MM.1S (cell line): ENCODE measurements at regions not wholly inside any gene's neighbourhood (a gene's known extent, or its start where the extent isn't known, plus 50 kb on each side); places are given as distances from the start of the nearest gene placed in this dataset.

Experiments
- CTCF ChIP-seq: fragments of 300-600 bp; sonication (generic); IDR thresholded peaks from 2 replicates; pipeline ENCODE4 v1.5.1; 2016; ENCODE audit warnings: antibody characterized with exemption, low read length, mixed read lengths
- EZH2 ChIP-seq: fragments of 300-600 bp; sonication (generic); optimal IDR thresholded peaks from 2 replicates; pipeline ENCODE3; 2017; ENCODE audit warnings: low read depth, mild to moderate bottlenecking, antibody characterized with exemption, low read length, mixed read lengths

- TF ChIP-seq CTCF, result no peak
- TF ChIP-seq EZH2, result no peak
Measured at GRCh38 chr1:61607448-61607847, 117.5 kb downstream of the TM2D1 start.
